ENCODE measurements at regions not wholly inside any gene's neighbourhood (a gene's known extent, or its start where the extent isn't known, plus 50 kb on each side); places are given as distances from the start of the nearest gene placed in this dataset.

DNA sequence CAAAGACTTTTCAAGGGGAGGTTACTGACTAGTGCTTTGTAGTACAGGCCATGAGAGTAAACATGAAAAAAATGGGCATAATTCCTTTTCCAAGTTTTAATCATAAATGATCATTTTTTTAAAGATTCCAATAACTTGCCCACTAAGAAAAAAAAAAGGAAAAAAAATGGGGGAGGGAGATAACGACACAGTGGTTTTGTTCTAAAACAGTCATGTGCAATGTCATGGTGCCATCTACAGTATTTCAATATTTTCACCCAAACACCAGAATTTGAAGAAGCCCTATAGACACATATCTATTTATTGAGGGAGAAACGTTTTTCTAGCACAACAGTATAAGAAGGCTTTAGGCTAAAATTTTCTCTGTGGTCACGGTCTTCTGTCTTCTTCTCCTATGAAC lies 250.2 kb downstream of the LTN1 start:
- no peak overlapping the region for H3K4me2 ChIP-seq (ENCODE audit: insufficient read depth, low read length)
- peak overlapping the region; percentile 71 for H3K27ac ChIP-seq (ENCODE audit: low read depth, low read length)
- peaks cover 26% of the 10 kb centered on the region for H3K4me1 ChIP-seq (ENCODE audit: insufficient read depth, low read length)
- no peaks in the 10 kb centered on the region for H4K20me1 ChIP-seq (ENCODE audit: insufficient read depth, low read length)
- DNase-seq (ENCODE audit: insufficient read length, low spot score, missing footprints) = no peak
- H3K79me2 ChIP-seq (ENCODE audit: insufficient read depth, low read length) = no peaks in the 10 kb centered on the region
- no peaks in the 10 kb centered on the region for H3K27me3 ChIP-seq (ENCODE audit: insufficient read depth, low read length)
- no peaks in the 10 kb centered on the region for H3K9me3 ChIP-seq (ENCODE audit: low read depth, low read length)
- H3K36me3 ChIP-seq (ENCODE audit: insufficient read depth, low read length) = no peaks in the 10 kb centered on the region
- H2AFZ ChIP-seq (ENCODE audit: low read length) = no peak overlapping the region
- H3K4me3 ChIP-seq (ENCODE audit: insufficient read depth, low read length) = no peak overlapping the region
- TF ChIP-seq, protein P1, sequence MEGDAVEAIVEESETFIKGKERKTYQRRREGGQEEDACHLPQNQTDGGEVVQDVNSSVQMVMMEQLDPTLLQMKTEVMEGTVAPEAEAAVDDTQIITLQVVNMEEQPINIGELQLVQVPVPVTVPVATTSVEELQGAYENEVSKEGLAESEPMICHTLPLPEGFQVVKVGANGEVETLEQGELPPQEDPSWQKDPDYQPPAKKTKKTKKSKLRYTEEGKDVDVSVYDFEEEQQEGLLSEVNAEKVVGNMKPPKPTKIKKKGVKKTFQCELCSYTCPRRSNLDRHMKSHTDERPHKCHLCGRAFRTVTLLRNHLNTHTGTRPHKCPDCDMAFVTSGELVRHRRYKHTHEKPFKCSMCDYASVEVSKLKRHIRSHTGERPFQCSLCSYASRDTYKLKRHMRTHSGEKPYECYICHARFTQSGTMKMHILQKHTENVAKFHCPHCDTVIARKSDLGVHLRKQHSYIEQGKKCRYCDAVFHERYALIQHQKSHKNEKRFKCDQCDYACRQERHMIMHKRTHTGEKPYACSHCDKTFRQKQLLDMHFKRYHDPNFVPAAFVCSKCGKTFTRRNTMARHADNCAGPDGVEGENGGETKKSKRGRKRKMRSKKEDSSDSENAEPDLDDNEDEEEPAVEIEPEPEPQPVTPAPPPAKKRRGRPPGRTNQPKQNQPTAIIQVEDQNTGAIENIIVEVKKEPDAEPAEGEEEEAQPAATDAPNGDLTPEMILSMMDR (IDR thresholded peaks at IDR 0.05; ENCODE audit: extremely low read depth, low read depth, low read length) = peak; percentile 58

- DNase-seq (ENCODE audit: insufficient read length, low spot score, missing footprints) = no peak
- H3K36me3 ChIP-seq (ENCODE audit: insufficient read depth, low read length) = no peaks in the 10 kb centered on the region
- H3K4me2 ChIP-seq (ENCODE audit: insufficient read depth, low read length) = no peak overlapping the region
- no peaks in the 10 kb centered on the region for H3K79me2 ChIP-seq (ENCODE audit: insufficient read depth, low read length)
- no peaks in the 10 kb centered on the region for H4K20me1 ChIP-seq (ENCODE audit: insufficient read depth, low read length)
- no peak overlapping the region for H3K27ac ChIP-seq (ENCODE audit: low read depth, low read length)
- no peaks in the 10 kb centered on the region for H3K27me3 ChIP-seq (ENCODE audit: insufficient read depth, low read length)
- no peak overlapping the region for H2AFZ ChIP-seq (ENCODE audit: low read length)
- peaks cover 19% of the 10 kb centered on the region for H3K4me1 ChIP-seq (ENCODE audit: insufficient read depth, low read length)
- H3K4me3 ChIP-seq (ENCODE audit: insufficient read depth, low read length) = no peak overlapping the region
- TF ChIP-seq, protein P1 (IDR thresholded peaks at IDR 0.05; ENCODE audit: extremely low read depth, low read depth, low read length) = no peak
- no peaks in the 10 kb centered on the region for H3K9me3 ChIP-seq (ENCODE audit: low read depth, low read length)
Observed at GRCh38 chr21:28740125-28740524, 252.6 kb downstream of the LTN1 start.

DNA sequence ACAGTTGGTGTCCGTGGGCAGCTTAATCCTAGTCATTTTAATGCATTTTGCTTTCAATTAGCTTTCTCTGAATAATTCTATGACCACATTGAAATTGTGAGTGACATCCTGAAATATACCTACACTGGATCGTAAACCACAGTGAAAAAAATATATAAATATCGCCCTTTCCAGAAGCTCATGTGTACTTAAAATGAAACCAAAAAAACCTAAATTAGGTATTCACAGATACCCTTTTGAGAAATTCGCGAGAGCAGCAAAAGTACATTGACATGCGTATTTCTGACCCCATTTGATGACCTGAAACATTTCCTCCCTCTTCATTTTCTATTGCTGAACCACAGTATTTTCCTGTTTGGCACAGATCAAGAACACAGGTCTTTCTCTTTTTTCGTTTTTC lies 253.8 kb downstream of the LTN1 start:
- Histone ChIP-seq H2AFZ (ENCODE audit: low read length) (peak overlapping the region; percentile 35), H4K20me1 (ENCODE audit: insufficient read depth, low read length) (no peaks in the 10 kb centered on the region)

DNA sequence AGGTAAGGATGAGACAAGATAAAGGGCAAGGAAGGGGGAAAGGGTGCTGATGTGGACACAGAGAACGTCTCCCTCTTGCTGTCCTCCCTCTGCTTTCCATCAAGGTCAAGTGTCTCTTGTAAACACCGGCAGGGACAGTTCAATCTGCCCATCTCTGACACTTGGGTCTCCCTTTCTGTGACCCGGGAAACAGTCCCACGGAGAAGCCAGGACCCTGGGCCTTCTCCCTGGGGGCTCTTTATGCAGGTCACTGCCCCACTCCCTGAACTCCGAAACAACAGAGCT lies 254.3 kb downstream of the LTN1 start:
- H3K36me3 ChIP-seq (ENCODE audit: insufficient read depth, low read length) = no peaks in the 10 kb centered on the region
- H3K4me1 ChIP-seq (ENCODE audit: insufficient read depth, low read length) = peaks cover 13% of the 10 kb centered on the region
- H3K27me3 ChIP-seq (ENCODE audit: insufficient read depth, low read length) = no peaks in the 10 kb centered on the region
- H2AFZ ChIP-seq (ENCODE audit: low read length) = peak overlapping the region; percentile 35
- H3K27ac ChIP-seq (ENCODE audit: low read depth, low read length) = no peak overlapping the region
- H3K79me2 ChIP-seq (ENCODE audit: insufficient read depth, low read length) = no peaks in the 10 kb centered on the region
- H3K9me3 ChIP-seq (ENCODE audit: low read depth, low read length) = no peaks in the 10 kb centered on the region
- no peak overlapping the region for H3K4me3 ChIP-seq (ENCODE audit: insufficient read depth, low read length)
- H3K4me2 ChIP-seq (ENCODE audit: insufficient read depth, low read length) = no peak overlapping the region
- DNase-seq (ENCODE audit: insufficient read length, low spot score, missing footprints) = no peak
- H4K20me1 ChIP-seq (ENCODE audit: insufficient read depth, low read length) = no peaks in the 10 kb centered on the region
- TF ChIP-seq, protein P1 (IDR thresholded peaks at IDR 0.05; ENCODE audit: extremely low read depth, low read depth, low read length) = no peak

More for the DNA sequence above, 253.8 kb downstream of the LTN1 start:
- TF ChIP-seq, protein P1 (IDR thresholded peaks at IDR 0.05; ENCODE audit: extremely low read depth, low read depth, low read length) = no peak
- no peaks in the 10 kb centered on the region for H3K9me3 ChIP-seq (ENCODE audit: low read depth, low read length)
- no peaks in the 10 kb centered on the region for H3K79me2 ChIP-seq (ENCODE audit: insufficient read depth, low read length)
- DNase-seq (ENCODE audit: insufficient read length, low spot score, missing footprints) = no peak
- no peaks in the 10 kb centered on the region for H3K27me3 ChIP-seq (ENCODE audit: insufficient read depth, low read length)
- no peaks in the 10 kb centered on the region for H3K36me3 ChIP-seq (ENCODE audit: insufficient read depth, low read length)
- no peak overlapping the region for H3K27ac ChIP-seq (ENCODE audit: low read depth, low read length)
- H3K4me3 ChIP-seq (ENCODE audit: insufficient read depth, low read length) = no peak overlapping the region
- no peak overlapping the region for H3K4me2 ChIP-seq (ENCODE audit: insufficient read depth, low read length)
- peaks cover 13% of the 10 kb centered on the region for H3K4me1 ChIP-seq (ENCODE audit: insufficient read depth, low read length)

Data from osteoblast (primary cell).